PC-3 (cell line): ENCODE measurements at regions not wholly inside any gene's neighbourhood (a gene's known extent, or its start where the extent isn't known, plus 50 kb on each side); places are given as distances from the start of the nearest gene placed in this dataset.

Experiments
- ATAC-seq: fragments of 200-7000 bp; cut with Tn5 transposase; 2 replicates; pipeline ENCODE4 v1.9.1; 2020; ENCODE audit warnings: mild to moderate bottlenecking, moderate library complexity
- BruUV-seq: library from RNA; stranded (reverse); fragments of 400-500 nt; replicated peaks from 2 replicates; lab custom pipeline; 2021; lab: Mats Ljungman, UMichigan
- CTCF ChIA-PET: fragments of 300-600 bp; sonication (Branson Sonifier 250); formaldehyde crosslinking; loops from one replicate; lab custom pipeline; 2022; ENCODE audit warnings: antibody characterized with exemption; lab: Charles Lee
- POLR2A ChIA-PET: fragments of 300-600 bp; sonication (Branson Sonifier 250); formaldehyde crosslinking; loops from one replicate; lab custom pipeline; 2022; ENCODE audit warnings: antibody characterized with exemption; ENCODE audit not compliant: unreplicated experiment; lab: Charles Lee
- DNase-seq: peaks from one replicate; pipeline ENCODE4 v3.0.0-alpha.2; 2015
- H2AFZ ChIP-seq: fragments of 300-600 bp; sonication (generic); 2 replicates; pipeline ENCODE4 v1.6.0; 2016; ENCODE audit warnings: antibody characterized with exemption, low read length
- H3F3A ChIP-seq: fragments of 300-600 bp; sonication (generic); one replicate; pipeline ENCODE4 v1.6.0; 2017; ENCODE audit warnings: antibody characterized with exemption, low read length, control low read depth, mild to moderate bottlenecking; ENCODE audit not compliant: unreplicated experiment
- H3K27ac ChIP-seq: fragments of 300-600 bp; sonication (generic); 2 replicates; pipeline ENCODE4 v1.5.1; 2016; ENCODE audit warnings: mild to moderate bottlenecking, low read length
- H3K27me3 ChIP-seq: fragments of 300-600 bp; sonication (generic); 2 replicates; pipeline ENCODE4 v1.6.1; 2016; ENCODE audit warnings: low read length, mixed read lengths
- H3K36me3 ChIP-seq: fragments of 300-600 bp; sonication (generic); 2 replicates; pipeline ENCODE4 v1.6.1; 2016; ENCODE audit warnings: low read depth, mixed run types, low read length, mixed read lengths
- H3K4me1 ChIP-seq: fragments of 300-600 bp; sonication (generic); 2 replicates; pipeline ENCODE4 v1.5.1; 2016; ENCODE audit warnings: low read length; ENCODE audit not compliant: insufficient read depth
- H3K4me2 ChIP-seq: fragments of 300-600 bp; sonication (generic); 2 replicates; pipeline ENCODE4 v1.6.0; 2016; ENCODE audit warnings: low read length
- H3K4me3 ChIP-seq: fragments of 300-600 bp; sonication (generic); 2 replicates; pipeline ENCODE4 v1.5.1; 2016; ENCODE audit warnings: mild to moderate bottlenecking, low read length, mixed read lengths
- H3K79me2 ChIP-seq: fragments of 300-600 bp; sonication (generic); 2 replicates; pipeline ENCODE4 v1.6.1; 2017; ENCODE audit warnings: low read length, mixed read lengths
- H3K9ac ChIP-seq: fragments of 300-600 bp; sonication (generic); 2 replicates; pipeline ENCODE4 v1.6.0; 2016; ENCODE audit warnings: mild to moderate bottlenecking, low read length
- H3K9me2 ChIP-seq: fragments of 300-600 bp; sonication (generic); replicated peaks from 2 replicates; pipeline ENCODE4 v1.6.1; 2016; ENCODE audit warnings: mixed run types, low read length, mixed read lengths
- H3K9me3 ChIP-seq: fragments of 300-600 bp; sonication (generic); 2 replicates; pipeline ENCODE4 v1.6.1; 2016; ENCODE audit warnings: low read length, mixed read lengths
- H4K20me1 ChIP-seq: fragments of 300-600 bp; sonication (generic); 2 replicates; pipeline ENCODE4 v1.6.1; 2016; ENCODE audit warnings: low read length, mixed read lengths
- CTCF ChIP-seq: fragments of 300-600 bp; sonication (generic); conservative IDR thresholded peaks from 2 replicates; pipeline ENCODE4 v1.5.1; 2017; ENCODE audit warnings: antibody characterized with exemption, low read depth, mild to moderate bottlenecking, low read length
- EZH2 ChIP-seq: fragments of 300-600 bp; sonication (generic); IDR thresholded peaks from one replicate; pipeline ENCODE4 v1.6.1; 2017; ENCODE audit warnings: antibody characterized with exemption, mild to moderate bottlenecking, low read length; ENCODE audit not compliant: unreplicated experiment
- EZH2phosphoT487 ChIP-seq: fragments of 300-600 bp; sonication (generic); IDR thresholded peaks from 2 replicates; pipeline ENCODE4 v1.6.1; 2018; ENCODE audit warnings: mild to moderate bottlenecking, antibody characterized with exemption, low read length, borderline replicate concordance
- intact Hi-C: fragments of 100-400 bp; cut with micrococcal nuclease; formaldehyde crosslinking; loops from 2 replicates; pipeline ENCODE4 v1.9.0; 2023

DNA sequence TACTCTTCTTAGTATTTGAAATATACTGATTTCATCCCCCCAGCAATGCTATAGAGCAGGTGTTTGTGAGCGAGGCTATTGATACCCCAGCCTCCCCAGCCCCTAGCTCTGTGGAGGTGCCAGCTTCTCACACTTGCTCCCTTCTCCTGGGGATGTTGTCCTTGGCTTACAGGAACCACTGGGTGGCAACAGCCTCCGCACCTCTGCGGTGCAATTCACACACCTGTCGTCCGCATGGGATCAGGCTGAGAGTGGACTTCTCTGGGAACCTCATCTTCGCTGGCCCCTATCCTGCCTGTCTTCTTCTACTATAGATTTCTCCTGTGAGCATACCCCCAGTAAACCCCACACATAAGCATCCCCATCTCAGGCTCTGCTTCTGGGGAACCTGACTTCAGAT, 103.9 kb upstream of the SLC6A11 start:
- Histone ChIP-seq H2AFZ (no peak overlapping the region), H3K36me3 (no peaks in the 10 kb centered on the region), H3K79me2 (no peaks in the 10 kb centered on the region), H3K27ac (no peak overlapping the region), H3K4me2 (no peak overlapping the region), H4K20me1 (no peaks in the 10 kb centered on the region), H3K9me3 (no peaks in the 10 kb centered on the region), H3K4me1 (no peaks in the 10 kb centered on the region), H3K4me3 (no peak overlapping the region), H3K9ac (no peak overlapping the region), H3K9me2 (no peaks in the 10 kb centered on the region), H3K27me3 (peaks cover 94% of the 10 kb centered on the region), H3F3A (no peaks in the 10 kb centered on the region)
- DNase-seq: no peak
- ChIA-PET POLR2A (interaction anchor here (0.5 kb wide), 1 partner anchor 1758 kb away, joined by 4 read pairs; no protein-coding TSS in a partner anchor), CTCF (no interaction called here)
- ATAC-seq: no peak
- no TSS peak for BruUV-seq
- intact Hi-C loops: no loop called here
- no peak for TF ChIP-seq EZH2
- no peak for TF ChIP-seq EZH2phosphoT487
- TF ChIP-seq CTCF: no peak

GRCh38 chr3:10713656-10714055, 102.4 kb upstream of the SLC6A11 start:
- BruUV-seq: no TSS peak

More at GRCh38 chr3:10713656-10714055, 102.4 kb upstream of the SLC6A11 start:
- no peak for ATAC-seq
- H3K27ac ChIP-seq: no peak overlapping the region
- no peaks in the 10 kb centered on the region for H3K4me1 ChIP-seq
- H3K4me3 ChIP-seq: no peak overlapping the region
- CTCF ChIA-PET: no interaction called here
- H4K20me1 ChIP-seq: no peaks in the 10 kb centered on the region
- no peak overlapping the region for H3K9ac ChIP-seq
- H3K27me3 ChIP-seq: peaks cover 91% of the 10 kb centered on the region
- no peaks in the 10 kb centered on the region for H3F3A ChIP-seq
- no peak for DNase-seq
- POLR2A ChIA-PET: no interaction called here
- no peak overlapping the region for H2AFZ ChIP-seq
- no peaks in the 10 kb centered on the region for H3K9me2 ChIP-seq
- H3K36me3 ChIP-seq: no peaks in the 10 kb centered on the region
- H3K9me3 ChIP-seq: no peaks in the 10 kb centered on the region
- no peak overlapping the region for H3K4me2 ChIP-seq
- intact Hi-C loops: no loop called here
- H3K79me2 ChIP-seq: no peaks in the 10 kb centered on the region
- TF ChIP-seq EZH2phosphoT487 (no peak), CTCF (no peak), EZH2 (no peak)
